RPMI8226 (cell line): ENCODE measurements at regions not wholly inside any gene's neighbourhood (a gene's known extent, or its start where the extent isn't known, plus 50 kb on each side); places are given as distances from the start of the nearest gene placed in this dataset.

Source experiments
- DNase-seq: peaks from one replicate; pipeline ENCODE4 v3.0.0-alpha.2; 2015

- DNase-seq, result no peak
Observed at GRCh38 chr12:90899456-90900182, 55.4 kb downstream of the CCER1 start.

- no peak for DNase-seq
Observed at GRCh38 chr12:90897986-90898385, 57.0 kb downstream of the CCER1 start.

- DNase-seq, result no peak
Observed at GRCh38 chr12:90897316-90897715, 57.7 kb downstream of the CCER1 start.

GRCh38 chr12:90896821-90897220 lies 58.2 kb downstream of the CCER1 start:
- DNase-seq, result no peak

- no peak for DNase-seq
Observed at GRCh38 chr12:90896164-90896563, 58.8 kb downstream of the CCER1 start.

GRCh38 chr12:90888316-90888715 lies 66.7 kb downstream of the CCER1 start:
- no peak for DNase-seq

- DNase-seq, result no peak
Observed at GRCh38 chr12:90883456-90883855, 71.5 kb downstream of the CCER1 start.

GRCh38 chr12:90871726-90872096 lies 83.3 kb downstream of the CCER1 start:
- DNase-seq, result no peak

- no peak for DNase-seq
Observed at GRCh38 chr12:90870971-90871725, 83.8 kb downstream of the CCER1 start.

GRCh38 chr12:90868626-90869025 lies 86.3 kb downstream of the CCER1 start:
- DNase-seq, result no peak

GRCh38 chr12:90859591-90859990 lies 95.4 kb downstream of the CCER1 start:
- no peak for DNase-seq

GRCh38 chr12:90858252-90858651 lies 96.7 kb downstream of the CCER1 start:
- DNase-seq, result no peak

- DNase-seq, result no peak
Observed at GRCh38 chr12:90855534-90855933, 99.4 kb downstream of the CCER1 start.

GRCh38 chr12:90854136-90854689 lies 100.8 kb downstream of the CCER1 start:
- peak; percentile 44 for DNase-seq

GRCh38 chr12:90851800-90852718 lies 102.9 kb downstream of the CCER1 start:
- no peak for DNase-seq

GRCh38 chr12:90842477-90842876 lies 112.5 kb downstream of the CCER1 start:
- no peak for DNase-seq

GRCh38 chr12:90841336-90841735 lies 113.6 kb downstream of the CCER1 start:
- no peak for DNase-seq

- no peak for DNase-seq
Observed at GRCh38 chr12:90839346-90839745, 115.6 kb downstream of the CCER1 start.

- DNase-seq, result no peak
Observed at GRCh38 chr12:90836689-90837088, 118.3 kb downstream of the CCER1 start.

- no peak for DNase-seq
Observed at GRCh38 chr12:90833228-90833627, 121.7 kb downstream of the CCER1 start.

- DNase-seq, result no peak
Observed at GRCh38 chr12:90832427-90832826, 122.5 kb downstream of the CCER1 start.

- DNase-seq, result no peak
Observed at GRCh38 chr12:90831712-90832111, 123.3 kb downstream of the CCER1 start.

GRCh38 chr12:90829044-90829443 lies 125.9 kb downstream of the CCER1 start:
- DNase-seq, result no peak
